MM.1S (cell line): ENCODE measurements at regions not wholly inside any gene's neighbourhood (a gene's known extent, or its start where the extent isn't known, plus 50 kb on each side); places are given as distances from the start of the nearest gene placed in this dataset.

Experiments
- DNase-seq: peaks from one replicate; pipeline ENCODE4 v3.0.0-alpha.2; 2015
- H2AFZ ChIP-seq: fragments of 300-600 bp; sonication (generic); 2 replicates; pipeline ENCODE4 v1.6.0; 2016; ENCODE audit warnings: antibody characterized with exemption, low read length
- H3F3A ChIP-seq: fragments of 300-600 bp; sonication (generic); 2 replicates; pipeline ENCODE4 v1.6.1; 2016; ENCODE audit warnings: mild to moderate bottlenecking, antibody characterized with exemption, low read length, moderate library complexity, mixed read lengths; ENCODE audit not compliant: insufficient read depth
- H3K27ac ChIP-seq: fragments of 300-600 bp; sonication (generic); 2 replicates; pipeline ENCODE4 v1.5.1; 2016; ENCODE audit warnings: mild to moderate bottlenecking, low read length
- H3K27me3 ChIP-seq: fragments of 300-600 bp; sonication (generic); replicated peaks from 2 replicates; pipeline ENCODE4 v1.6.0; 2016; ENCODE audit warnings: low read length; ENCODE audit not compliant: insufficient read depth
- H3K36me3 ChIP-seq: fragments of 300-600 bp; sonication (generic); replicated peaks from 2 replicates; pipeline ENCODE4 v1.6.1; 2016; ENCODE audit warnings: mild to moderate bottlenecking, low read length, mixed read lengths; ENCODE audit not compliant: insufficient read depth
- H3K4me1 ChIP-seq: fragments of 300-600 bp; sonication (generic); 2 replicates; pipeline ENCODE4 v1.6.1; 2016; ENCODE audit warnings: low read length, mixed read lengths
- H3K4me2 ChIP-seq: fragments of 300-600 bp; sonication (generic); 2 replicates; pipeline ENCODE4 v1.6.0; 2016; ENCODE audit warnings: low read depth, low read length
- H3K4me3 ChIP-seq: fragments of 300-600 bp; sonication (generic); 2 replicates; pipeline ENCODE4 v1.5.1; 2016; ENCODE audit warnings: low read length, mixed read lengths
- H3K79me2 ChIP-seq: fragments of 300-600 bp; sonication (generic); 2 replicates; pipeline ENCODE4 v1.6.1; 2016; ENCODE audit warnings: mixed run types, low read length, mixed read lengths
- H3K9ac ChIP-seq: fragments of 300-600 bp; sonication (generic); 2 replicates; pipeline ENCODE4 v1.6.1; 2016; ENCODE audit warnings: low read length, mixed read lengths
- H3K9me2 ChIP-seq: fragments of 300-600 bp; sonication (generic); replicated peaks from 2 replicates; pipeline ENCODE4 v1.6.1; 2016; ENCODE audit warnings: mild to moderate bottlenecking, low read length, mixed read lengths; ENCODE audit not compliant: insufficient read depth
- H3K9me3 ChIP-seq: fragments of 300-600 bp; sonication (generic); replicated peaks from 2 replicates; pipeline ENCODE4 v1.6.1; 2016; ENCODE audit warnings: mild to moderate bottlenecking, low read length, mixed read lengths; ENCODE audit not compliant: insufficient read depth
- H4K20me1 ChIP-seq: fragments of 300-600 bp; sonication (generic); 2 replicates; pipeline ENCODE4 v1.6.1; 2016; ENCODE audit warnings: mild to moderate bottlenecking, low read length, moderate library complexity, mixed read lengths; ENCODE audit not compliant: insufficient read depth
- EZH2 ChIP-seq: fragments of 300-600 bp; sonication (generic); optimal IDR thresholded peaks from 2 replicates; pipeline ENCODE3; 2017; ENCODE audit warnings: low read depth, mild to moderate bottlenecking, antibody characterized with exemption, low read length, mixed read lengths
- EZH2phosphoT487 ChIP-seq: fragments of 300-600 bp; sonication (generic); IDR thresholded peaks from 2 replicates; pipeline ENCODE4 v1.6.1; 2018; ENCODE audit warnings: antibody characterized with exemption, low read length
- TF ChIP-seq, protein P1 (sequence below): fragments of 300-600 bp; sonication (generic); IDR thresholded peaks from 2 replicates; pipeline ENCODE4 v1.5.1; 2016; ENCODE audit warnings: antibody characterized with exemption, low read length, mixed read lengths

GRCh38 chr3:18898911-18899310 is 249.4 kb upstream of the KCNH8 start:
- no peak overlapping the region for H3K4me2 ChIP-seq
- H3K4me3 ChIP-seq = no peak overlapping the region
- H3K9me3 ChIP-seq = no peaks in the 10 kb centered on the region
- H4K20me1 ChIP-seq = no peaks in the 10 kb centered on the region
- no peak overlapping the region for H2AFZ ChIP-seq
- no peaks in the 10 kb centered on the region for H3K36me3 ChIP-seq
- H3K27me3 ChIP-seq = no peaks in the 10 kb centered on the region
- H3K27ac ChIP-seq = no peak overlapping the region
- no peaks in the 10 kb centered on the region for H3K79me2 ChIP-seq
- TF ChIP-seq, protein P1, sequence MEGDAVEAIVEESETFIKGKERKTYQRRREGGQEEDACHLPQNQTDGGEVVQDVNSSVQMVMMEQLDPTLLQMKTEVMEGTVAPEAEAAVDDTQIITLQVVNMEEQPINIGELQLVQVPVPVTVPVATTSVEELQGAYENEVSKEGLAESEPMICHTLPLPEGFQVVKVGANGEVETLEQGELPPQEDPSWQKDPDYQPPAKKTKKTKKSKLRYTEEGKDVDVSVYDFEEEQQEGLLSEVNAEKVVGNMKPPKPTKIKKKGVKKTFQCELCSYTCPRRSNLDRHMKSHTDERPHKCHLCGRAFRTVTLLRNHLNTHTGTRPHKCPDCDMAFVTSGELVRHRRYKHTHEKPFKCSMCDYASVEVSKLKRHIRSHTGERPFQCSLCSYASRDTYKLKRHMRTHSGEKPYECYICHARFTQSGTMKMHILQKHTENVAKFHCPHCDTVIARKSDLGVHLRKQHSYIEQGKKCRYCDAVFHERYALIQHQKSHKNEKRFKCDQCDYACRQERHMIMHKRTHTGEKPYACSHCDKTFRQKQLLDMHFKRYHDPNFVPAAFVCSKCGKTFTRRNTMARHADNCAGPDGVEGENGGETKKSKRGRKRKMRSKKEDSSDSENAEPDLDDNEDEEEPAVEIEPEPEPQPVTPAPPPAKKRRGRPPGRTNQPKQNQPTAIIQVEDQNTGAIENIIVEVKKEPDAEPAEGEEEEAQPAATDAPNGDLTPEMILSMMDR = no peak
- TF ChIP-seq EZH2phosphoT487 (no peak), EZH2 (no peak)
- H3K9me2 ChIP-seq = no peaks in the 10 kb centered on the region
- peaks cover 11% of the 10 kb centered on the region for H3F3A ChIP-seq
- peaks cover 26% of the 10 kb centered on the region for H3K4me1 ChIP-seq
- H3K9ac ChIP-seq = no peak overlapping the region
- no peak for DNase-seq

DNA sequence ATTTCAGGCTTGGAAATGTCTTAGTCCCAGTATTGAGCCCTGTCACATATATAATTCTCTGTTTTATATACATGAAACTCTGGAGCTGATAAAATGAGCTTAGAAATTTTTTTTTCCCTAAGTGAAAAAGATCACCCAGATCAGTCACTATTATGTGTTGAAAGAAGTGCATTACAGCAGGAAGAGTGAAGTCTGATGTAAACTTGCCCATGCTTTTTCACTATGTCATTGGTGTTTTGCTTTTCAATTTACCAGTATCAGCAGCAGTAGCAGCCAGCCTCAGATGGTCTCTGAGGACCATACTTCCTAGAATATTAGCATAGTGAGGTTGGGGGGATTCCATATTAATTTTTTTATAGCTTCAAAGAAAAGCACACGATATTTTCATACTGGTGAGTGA is 255.6 kb upstream of the KCNH8 start:
- Histone ChIP-seq H3K9me3 (no peaks in the 10 kb centered on the region), H3K27me3 (no peaks in the 10 kb centered on the region), H3K4me1 (no peaks in the 10 kb centered on the region), H2AFZ (no peak overlapping the region), H4K20me1 (no peaks in the 10 kb centered on the region), H3K4me2 (no peak overlapping the region), H3K79me2 (no peaks in the 10 kb centered on the region), H3K4me3 (no peak overlapping the region), H3K27ac (no peak overlapping the region), H3K9me2 (no peaks in the 10 kb centered on the region), H3F3A (no peaks in the 10 kb centered on the region), H3K9ac (no peak overlapping the region), H3K36me3 (no peaks in the 10 kb centered on the region)
- no peak for DNase-seq
- TF ChIP-seq EZH2phosphoT487 = no peak
- TF ChIP-seq, protein P1 = no peak
- no peak for TF ChIP-seq EZH2

DNA sequence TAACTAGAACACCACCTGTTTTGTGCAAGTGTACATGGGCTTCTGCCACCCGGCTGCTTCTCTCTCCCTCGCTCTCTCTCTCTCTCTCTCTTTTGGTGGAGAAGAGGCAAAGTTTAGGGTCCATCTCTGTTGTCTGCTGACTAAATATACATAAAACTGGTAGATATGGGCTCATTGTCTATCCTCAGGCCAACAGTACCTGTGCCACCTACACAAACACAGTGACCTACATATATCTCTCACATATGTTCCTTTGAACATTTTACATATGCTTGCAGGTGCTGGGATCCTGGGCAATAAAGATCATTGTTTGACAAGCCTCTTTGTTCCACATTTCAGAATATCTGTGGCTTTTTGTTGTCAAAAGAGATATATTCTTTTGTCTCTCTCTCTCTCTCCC is 256.3 kb upstream of the KCNH8 start:
- Histone ChIP-seq H3K79me2 (no peaks in the 10 kb centered on the region), H3K27ac (no peak overlapping the region), H3K4me3 (no peak overlapping the region), H4K20me1 (no peaks in the 10 kb centered on the region), H3K36me3 (no peaks in the 10 kb centered on the region), H2AFZ (no peak overlapping the region), H3K4me1 (no peaks in the 10 kb centered on the region), H3F3A (no peaks in the 10 kb centered on the region), H3K9ac (no peak overlapping the region), H3K27me3 (no peaks in the 10 kb centered on the region), H3K9me2 (no peaks in the 10 kb centered on the region), H3K4me2 (no peak overlapping the region), H3K9me3 (no peaks in the 10 kb centered on the region)
- no peak for DNase-seq
- TF ChIP-seq EZH2phosphoT487 = no peak
- TF ChIP-seq, protein P1 = no peak
- no peak for TF ChIP-seq EZH2
